A549 (cell line): ENCODE measurements at regions not wholly inside any gene's neighbourhood (a gene's known extent, or its start where the extent isn't known, plus 50 kb on each side); places are given as distances from the start of the nearest gene placed in this dataset.

ENCODE experiments used
- ATAC-seq, 2 experiments: fragments of 200-7000 bp in 1 of 2; fragments of >200 bp in 1 of 2; cut with Nextera tagmentation in 1 of 2; cut with Tn5 transposase in 1 of 2; 3 replicates each; pipeline versions ENCODE4 v1.8.0 to v1.9.1; 2018 to 2020; ENCODE audit warnings: mild to moderate bottlenecking in 1 of 2, moderate library complexity in 1 of 2
- CTCF ChIA-PET: fragments of 300-600 bp; sonication (Branson Sonifier 250); formaldehyde crosslinking; extraction: SDS; loops from one replicate; lab custom pipeline; 2021; ENCODE audit warnings: antibody characterized with exemption, inconsistent platforms; lab: Yijun Ruan, JAX
- POLR2A ChIA-PET: fragments of 350-600 bp; formaldehyde crosslinking; extraction: SDS; loops from one replicate; lab custom pipeline; 2021; ENCODE audit warnings: antibody characterized with exemption, inconsistent platforms; lab: Yijun Ruan, JAX
- DNase-seq, 2 experiments: peaks; one replicate each; pipeline versions ENCODE4 v3.0.0 to v3.0.0-alpha.2; 2011 to 2016; ENCODE audit warnings: low read depth in 1 of 2, low spot score in 1 of 2
- FAIRE-seq: peaks from 2 replicates; lab custom pipeline; 2011; peaks lifted over from hg19 to GRCh38; lab: Jason Lieb, UNC
- H3K27ac ChIP-seq, 2 experiments: fragments of >200 bp; sonication (Bioruptor Twin); formaldehyde crosslinking; 3 replicates each; pipeline ENCODE4 v1.5.1; 2016 to 2017
- H3K4me1 ChIP-seq: fragments of >200 bp; sonication (Bioruptor Twin); formaldehyde crosslinking; 3 replicates; pipeline ENCODE4 v1.6.1; 2016
- H3K4me2 ChIP-seq: fragments of >200 bp; sonication (Bioruptor Twin); formaldehyde crosslinking; 3 replicates; pipeline ENCODE4 v1.6.1; 2016
- H3K4me3 ChIP-seq: fragments of >200 bp; sonication (Bioruptor Twin); formaldehyde crosslinking; 3 replicates; pipeline ENCODE4 v1.5.1; 2016
- H3K9me3 ChIP-seq: fragments of >200 bp; sonication (Bioruptor Twin); formaldehyde crosslinking; 3 replicates; pipeline ENCODE4 v1.6.1; 2016
- ATOH8 ChIP-seq: fragments of 250-450 bp; sonication (Bioruptor Pico); IDR thresholded peaks from 2 replicates; pipeline ENCODE4 v1.5.0; 2020; ENCODE audit warnings: low read depth, mild to moderate bottlenecking, moderate library complexity
- BHLHE40 ChIP-seq: IDR thresholded peaks from 2 replicates; pipeline ENCODE4 v1.6.1; 2012; ENCODE audit warnings: low read depth, low read length, inconsistent platforms
- CBX2 ChIP-seq: fragments of 200-600 bp; sonication (generic); IDR thresholded peaks from 2 replicates; pipeline ENCODE4 v1.6.1; 2016; ENCODE audit warnings: low read depth, mild to moderate bottlenecking, borderline replicate concordance
- CEBPB ChIP-seq, 2 experiments: fragments of >200 bp in 1 of 2; sonication (Bioruptor Twin) in 1 of 2; formaldehyde crosslinking in 1 of 2; IDR thresholded peaks; 2 replicates each; pipeline ENCODE4 v1.6.1; 2012 to 2016
- EHMT2 ChIP-seq: fragments of 200-600 bp; sonication (generic); IDR thresholded peaks from 2 replicates; pipeline ENCODE4 v1.6.1; 2016; ENCODE audit warnings: antibody characterized with exemption, low read depth, mild to moderate bottlenecking, moderate library complexity
- EP300 ChIP-seq, 2 experiments: fragments of >200 bp; sonication (Bioruptor Twin); formaldehyde crosslinking; IDR thresholded peaks; 2 replicates in 1 of 2; 3 replicates in 1 of 2; pipeline ENCODE4 v1.6.1; 2016 to 2017
- FOSL2 ChIP-seq, 2 experiments: fragments of 450-650 bp in 1 of 2; fragments of >200 bp in 1 of 2; sonication (Bioruptor Twin) in 1 of 2; formaldehyde crosslinking; IDR thresholded peaks; 2 replicates each; pipeline versions ENCODE4 v1.5.0 to v1.6.1; 2016 to 2020; ENCODE audit warnings: mild to moderate bottlenecking in 1 of 2, moderate library complexity in 1 of 2
- FOXS1 ChIP-seq: fragments of 250-450 bp; sonication (Bioruptor Pico); IDR thresholded peaks from 2 replicates; pipeline ENCODE4 v1.5.0; 2020; ENCODE audit warnings: mild to moderate bottlenecking, moderate library complexity
- HDAC2 ChIP-seq: fragments of 200-600 bp; sonication (generic); IDR thresholded peaks from 2 replicates; pipeline ENCODE4 v1.6.1; 2016
- HEYL ChIP-seq: fragments of 250-450 bp; sonication (Bioruptor Pico); IDR thresholded peaks from 2 replicates; pipeline ENCODE4 v1.8.0; 2021; ENCODE audit warnings: mild to moderate bottlenecking, moderate library complexity
- JUNB ChIP-seq: fragments of >200 bp; sonication (Bioruptor Twin); formaldehyde crosslinking; IDR thresholded peaks from 2 replicates; pipeline ENCODE4 v1.6.1; 2016
- KDM1A ChIP-seq: fragments of 200-600 bp; sonication (generic); IDR thresholded peaks from 2 replicates; pipeline ENCODE4 v1.6.1; 2016; ENCODE audit warnings: low read depth, mild to moderate bottlenecking
- MAFK ChIP-seq: fragments of 450-650 bp; IDR thresholded peaks from 2 replicates; pipeline ENCODE4 v1.6.1; 2014; ENCODE audit not compliant: partially characterized antibody
- NFE2L2 ChIP-seq: fragments of 150-350 bp; conservative IDR thresholded peaks from 2 replicates; pipeline ENCODE4 v1.6.1; 2014; ENCODE audit warnings: low read length
- NPAS2 ChIP-seq: fragments of 250-450 bp; sonication (Bioruptor Pico); IDR thresholded peaks from 2 replicates; pipeline ENCODE4 v1.8.0; 2022; ENCODE audit warnings: mild to moderate bottlenecking, moderate library complexity, borderline replicate concordance
- NR3C1 ChIP-seq: fragments of >200 bp; sonication (Bioruptor Twin); formaldehyde crosslinking; IDR thresholded peaks from 3 replicates; pipeline ENCODE4 v1.6.1; 2017
- PBX3 ChIP-seq: IDR thresholded peaks from 2 replicates; pipeline ENCODE4 v1.6.1; 2012
- PHF8 ChIP-seq: fragments of 200-600 bp; sonication (generic); IDR thresholded peaks from 2 replicates; pipeline ENCODE4 v1.6.1; 2016; ENCODE audit warnings: low read depth, mild to moderate bottlenecking, antibody characterized with exemption, moderate library complexity, borderline replicate concordance
- POLR2AphosphoS2 ChIP-seq: conservative IDR thresholded peaks from 2 replicates; pipeline ENCODE4 v1.6.1; 2012; ENCODE audit warnings: low read length, improper control_type of control experiment, inconsistent platforms
- RAD21 ChIP-seq, 2 experiments: fragments of >200 bp in 1 of 2; sonication (Bioruptor Twin) in 1 of 2; formaldehyde crosslinking in 1 of 2; IDR thresholded peaks in 1 of 2; conservative IDR thresholded peaks in 1 of 2; 2 replicates in 1 of 2; 3 replicates in 1 of 2; pipeline ENCODE4 v1.6.1; 2012 to 2018; ENCODE audit warnings: inconsistent platforms in 1 of 2
- RCOR1 ChIP-seq: fragments of 150-350 bp; IDR thresholded peaks from 2 replicates; pipeline ENCODE4 v1.6.1; 2014; ENCODE audit warnings: antibody characterized with exemption, low read length, low read depth
- REST ChIP-seq: fragments of 200-600 bp; sonication (generic); IDR thresholded peaks from 2 replicates; pipeline ENCODE4 v1.6.1; 2016; ENCODE audit warnings: antibody characterized with exemption, mild to moderate bottlenecking, moderate library complexity
- RFX5 ChIP-seq: fragments of 450-650 bp; IDR thresholded peaks from 2 replicates; pipeline ENCODE4 v1.7.1; 2014; ENCODE audit warnings: antibody characterized with exemption, mild to moderate bottlenecking, moderate library complexity
- TFCP2L1 ChIP-seq: fragments of 250-450 bp; sonication (Bioruptor Pico); IDR thresholded peaks from 2 replicates; pipeline ENCODE4 v1.5.0; 2021; ENCODE audit warnings: mild to moderate bottlenecking
- ZC3H11A ChIP-seq: fragments of 450-650 bp; IDR thresholded peaks from 2 replicates; pipeline ENCODE4 v1.6.1; 2014; ENCODE audit warnings: antibody characterized with exemption, mild to moderate bottlenecking
- ZNF302 ChIP-seq: fragments of 250-450 bp; sonication (Bioruptor Pico); IDR thresholded peaks from 2 replicates; pipeline ENCODE4 v1.9.0; 2021; ENCODE audit warnings: inconsistent platforms, mild to moderate bottlenecking, moderate library complexity
- ZSCAN20 ChIP-seq: fragments of 250-450 bp; sonication (Bioruptor Pico); IDR thresholded peaks from 2 replicates; pipeline ENCODE4 v1.8.0; 2022; ENCODE audit warnings: mild to moderate bottlenecking, moderate library complexity
- WGBS: methylation state at CpG from one replicate; pipeline ENCODE4 v1.1.6; 2017; ENCODE audit errors: missing lambda C conversion rate; 5-methylcytosine and 5-hydroxymethylcytosine counted together

GRCh38 chr5:164869325-164869724 is 1363.9 kb downstream of the MAT2B start:
- H3K4me1 ChIP-seq = no peaks in the 10 kb centered on the region
- POLR2A ChIA-PET = no interaction called here

GRCh38 chr5:164876793-164877192 is 1371.4 kb downstream of the MAT2B start:
- no peaks in the 10 kb centered on the region for H3K4me1 ChIP-seq
- no peaks in the 10 kb centered on the region for H3K9me3 ChIP-seq
- no peak overlapping the region for H3K4me3 ChIP-seq
- FAIRE-seq (no peak), ATAC-seq (no peak), DNase-seq (no peak)
- WGBS = 5% methylated on average over 1 of the region's 1 CpG
- CTCF ChIA-PET = no interaction called here
- no peak overlapping the region for H3K27ac ChIP-seq
- TF ChIP-seq JUNB = no peak
- no peak for TF ChIP-seq CBX2
- no peak for TF ChIP-seq NFE2L2
- TF ChIP-seq HDAC2 = no peak
- TF ChIP-seq RAD21 (conservative IDR thresholded peaks at IDR 0.05 in 1 of 2, IDR thresholded peaks at IDR 0.05 in 1 of 2) = no peak
- TF ChIP-seq TFCP2L1 (CRISPR knock-in tag) = no peak
- no peak for TF ChIP-seq PBX3
- TF ChIP-seq KDM1A = no peak
- no peak for TF ChIP-seq CEBPB (IDR thresholded peaks at IDR 0.05)
- no peak for TF ChIP-seq ZSCAN20 (CRISPR knock-in tag)
- TF ChIP-seq REST = no peak
- TF ChIP-seq EP300 (IDR thresholded peaks at IDR 0.05) = no peak
- no peak for TF ChIP-seq FOSL2 (IDR thresholded peaks at IDR 0.05)
- no peak for TF ChIP-seq FOSL2 (CRISPR knock-in tag; IDR thresholded peaks at IDR 0.05)
- no peak for TF ChIP-seq ATOH8 (CRISPR knock-in tag)
- no peak for TF ChIP-seq HEYL (CRISPR knock-in tag)
- no peak for TF ChIP-seq MAFK
- no peak overlapping the region for H3K4me2 ChIP-seq
- POLR2A ChIA-PET = no interaction called here

More at GRCh38 chr5:164869325-164869724, 1363.9 kb downstream of the MAT2B start:
- DNase-seq (no peak), ATAC-seq (no peak), FAIRE-seq (no peak)
- no peak overlapping the region for H3K4me3 ChIP-seq
- H3K27ac ChIP-seq = no peak overlapping the region
- no peaks in the 10 kb centered on the region for H3K9me3 ChIP-seq
- no peak overlapping the region for H3K4me2 ChIP-seq
- CTCF ChIA-PET = interaction anchor here (0.8 to 1.2 kb wide), 2 partner anchors 11 to 37 kb away, joined by 3 to 4 read pairs; no protein-coding TSS in a partner anchor
- WGBS = 4% methylated on average over 4 of the region's 4 CpGs
- TF ChIP-seq RCOR1 = no peak
- no peak for TF ChIP-seq CEBPB (IDR thresholded peaks at IDR 0.05)
- TF ChIP-seq EHMT2 = no peak
- no peak for TF ChIP-seq FOXS1 (CRISPR knock-in tag)
- no peak for TF ChIP-seq NFE2L2
- no peak for TF ChIP-seq POLR2AphosphoS2
- no peak for TF ChIP-seq RFX5
- TF ChIP-seq MAFK = no peak
- TF ChIP-seq NR3C1 = no peak
- TF ChIP-seq FOSL2 (IDR thresholded peaks at IDR 0.05) = no peak
- TF ChIP-seq FOSL2 (CRISPR knock-in tag; IDR thresholded peaks at IDR 0.05) = no peak
- TF ChIP-seq BHLHE40 = no peak
- TF ChIP-seq ZC3H11A = no peak
- no peak for TF ChIP-seq HEYL (CRISPR knock-in tag)
- no peak for TF ChIP-seq PHF8
- no peak for TF ChIP-seq ZNF302 (CRISPR knock-in tag)
- TF ChIP-seq NPAS2 = no peak
